ENCODE measurements at regions not wholly inside any gene's neighbourhood (a gene's known extent, or its start where the extent isn't known, plus 50 kb on each side); places are given as distances from the start of the nearest gene placed in this dataset.

DNA sequence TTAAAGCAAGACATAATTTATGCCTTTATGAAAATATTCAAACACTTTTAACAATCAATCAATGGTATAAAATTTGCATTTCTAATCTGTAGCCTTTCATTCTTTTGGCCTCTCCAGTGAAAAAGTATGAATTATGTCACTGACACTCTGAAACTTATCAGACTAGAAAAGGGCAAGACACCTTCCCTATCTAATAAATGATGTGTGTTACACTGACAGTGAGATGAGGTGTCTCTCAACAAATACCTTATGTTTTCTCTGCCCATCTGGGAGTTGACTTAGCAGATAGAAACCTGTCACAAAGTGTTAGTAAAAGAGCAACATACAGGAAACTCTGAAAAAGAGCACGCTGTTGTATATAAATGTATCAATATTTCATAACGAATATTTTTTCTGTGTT lies 94.2 kb upstream of the TECRL start:
- intact Hi-C loops (cut with micrococcal nuclease), result no loop called here
- no peaks in the 10 kb centered on the region for H3K4me1 Mint-ChIP-seq

DNA sequence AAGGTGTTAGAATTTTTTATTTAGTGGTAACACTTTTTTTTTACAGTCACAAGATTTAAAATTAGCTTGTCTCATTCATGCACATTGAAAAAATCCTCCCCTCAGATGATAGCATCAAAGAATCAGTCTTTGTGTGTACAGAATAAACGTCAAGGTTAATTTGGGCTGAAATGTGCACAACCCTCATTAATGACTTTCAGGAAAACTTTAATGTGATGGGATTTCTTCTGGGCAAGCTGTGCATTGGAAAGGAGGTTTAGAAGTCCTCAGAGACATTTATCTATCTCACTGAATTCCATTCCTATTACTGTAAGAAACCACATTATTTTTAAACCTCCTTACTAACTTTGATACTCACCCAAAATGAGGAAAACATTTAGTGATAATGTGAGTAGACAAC lies 88.2 kb upstream of the TECRL start:
- H3K27me3 Mint-ChIP-seq, result no peaks in the 10 kb centered on the region
- peaks cover 3% of the 10 kb centered on the region for H3K9me3 Mint-ChIP-seq
- no peak for DNase-seq
- no peak overlapping the region for H3K27ac Mint-ChIP-seq
- no peaks in the 10 kb centered on the region for H3K4me1 Mint-ChIP-seq
- intact Hi-C loops (cut with micrococcal nuclease), result no loop called here
- H3K36me3 Mint-ChIP-seq (ENCODE audit: low read depth), result no peaks in the 10 kb centered on the region
- no peak overlapping the region for H3K4me3 Mint-ChIP-seq

More for the DNA sequence above, 94.2 kb upstream of the TECRL start:
- Mint-ChIP-seq H3K27ac (no peak overlapping the region), H3K4me3 (no peak overlapping the region), H3K36me3 (ENCODE audit: low read depth) (no peaks in the 10 kb centered on the region), H3K27me3 (no peaks in the 10 kb centered on the region), H3K9me3 (no peaks in the 10 kb centered on the region)
- no peak for DNase-seq

- H3K4me3 Mint-ChIP-seq, result no peak overlapping the region
- intact Hi-C loops (cut with micrococcal nuclease), result no loop called here
- H3K4me1 Mint-ChIP-seq, result no peaks in the 10 kb centered on the region
- no peak overlapping the region for H3K27ac Mint-ChIP-seq
- H3K36me3 Mint-ChIP-seq (ENCODE audit: low read depth), result no peaks in the 10 kb centered on the region
- no peaks in the 10 kb centered on the region for H3K27me3 Mint-ChIP-seq
- peaks cover 3% of the 10 kb centered on the region for H3K9me3 Mint-ChIP-seq
- DNase-seq, result no peak
Observed at GRCh38 chr4:64495946-64496345, 86.7 kb upstream of the TECRL start.

- H3K27me3 Mint-ChIP-seq, result no peaks in the 10 kb centered on the region
- H3K36me3 Mint-ChIP-seq (ENCODE audit: low read depth), result no peaks in the 10 kb centered on the region
- no peak overlapping the region for H3K27ac Mint-ChIP-seq
- intact Hi-C loops (cut with micrococcal nuclease), result no loop called here
- H3K9me3 Mint-ChIP-seq, result peaks cover 3% of the 10 kb centered on the region
- no peak overlapping the region for H3K4me3 Mint-ChIP-seq
- DNase-seq, result no peak
- H3K4me1 Mint-ChIP-seq, result no peaks in the 10 kb centered on the region
Observed at GRCh38 chr4:64489628-64490027, 80.4 kb upstream of the TECRL start.

GRCh38 chr4:64479338-64479737 lies 70.1 kb upstream of the TECRL start:
- Mint-ChIP-seq H3K27me3 (no peaks in the 10 kb centered on the region), H3K4me3 (no peak overlapping the region), H3K4me1 (no peaks in the 10 kb centered on the region), H3K36me3 (ENCODE audit: low read depth) (no peaks in the 10 kb centered on the region), H3K9me3 (no peaks in the 10 kb centered on the region), H3K27ac (no peak overlapping the region)
- intact Hi-C loops (cut with micrococcal nuclease), result no loop called here
- no peak for DNase-seq

GRCh38 chr4:64477127-64477526 lies 67.9 kb upstream of the TECRL start:
- intact Hi-C loops (cut with micrococcal nuclease), result no loop called here

DNA sequence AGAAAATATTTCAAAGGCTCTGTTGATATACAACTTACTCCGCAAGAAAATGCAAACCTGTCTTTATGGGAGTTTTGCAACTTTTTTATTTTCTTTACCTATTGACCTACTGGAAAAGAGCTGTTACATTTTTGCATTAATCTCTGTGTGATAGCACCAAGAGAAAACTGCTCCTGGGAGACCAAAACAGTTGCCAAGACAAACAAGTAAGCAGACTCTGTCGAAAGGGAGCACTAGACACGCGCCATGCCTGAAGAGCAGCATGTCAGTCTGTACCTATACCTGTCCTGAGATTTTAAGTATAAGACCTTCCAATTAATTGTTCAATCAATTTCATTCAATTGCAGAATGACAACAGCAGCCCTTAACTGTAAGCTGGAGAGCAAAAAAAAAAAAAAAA lies 56.0 kb upstream of the TECRL start:
- Mint-ChIP-seq H3K27me3 (no peaks in the 10 kb centered on the region), H3K27ac (no peak overlapping the region), H3K4me3 (no peak overlapping the region), H3K4me1 (no peaks in the 10 kb centered on the region), H3K9me3 (no peaks in the 10 kb centered on the region), H3K36me3 (ENCODE audit: low read depth) (no peaks in the 10 kb centered on the region)
- intact Hi-C loops (cut with micrococcal nuclease), result no loop called here
- DNase-seq, result no peak

More at GRCh38 chr4:64477127-64477526, 67.9 kb upstream of the TECRL start:
- no peaks in the 10 kb centered on the region for H3K9me3 Mint-ChIP-seq
- H3K27ac Mint-ChIP-seq, result no peak overlapping the region
- no peak overlapping the region for H3K4me3 Mint-ChIP-seq
- H3K36me3 Mint-ChIP-seq (ENCODE audit: low read depth), result no peaks in the 10 kb centered on the region
- no peak for DNase-seq
- no peaks in the 10 kb centered on the region for H3K27me3 Mint-ChIP-seq
- no peaks in the 10 kb centered on the region for H3K4me1 Mint-ChIP-seq

DNA sequence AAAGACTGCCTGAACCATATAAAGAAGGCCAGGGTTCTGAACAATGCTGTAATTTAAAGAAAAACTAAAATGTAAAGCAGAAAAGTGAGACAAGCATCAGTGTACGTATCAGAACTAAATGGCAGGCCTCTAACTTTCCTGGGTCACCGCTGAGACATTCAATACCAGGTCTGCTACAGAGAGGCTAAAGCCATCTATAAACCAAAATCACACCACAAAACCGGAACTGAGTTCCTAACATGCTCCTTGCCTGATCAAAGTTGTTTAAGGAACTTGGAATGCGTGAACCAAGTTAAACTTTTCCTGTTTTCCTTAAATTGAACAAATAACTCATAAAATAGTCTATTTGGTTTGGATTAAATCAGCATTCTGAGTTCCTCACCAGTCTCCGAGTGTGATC lies 55.3 kb upstream of the TECRL start:
- Mint-ChIP-seq H3K27ac (no peak overlapping the region), H3K4me1 (no peaks in the 10 kb centered on the region), H3K9me3 (no peaks in the 10 kb centered on the region), H3K36me3 (ENCODE audit: low read depth) (no peaks in the 10 kb centered on the region), H3K27me3 (no peaks in the 10 kb centered on the region), H3K4me3 (no peak overlapping the region)
- intact Hi-C loops (cut with micrococcal nuclease), result no loop called here
- no peak for DNase-seq
